NCI-H1417 (cell line): ENCODE measurements at regions not wholly inside any gene's neighbourhood (a gene's known extent, or its start where the extent isn't known, plus 50 kb on each side); places are given as distances from the start of the nearest gene placed in this dataset.
"Not testable (repeated sequence)": the region's sequence is repeated elsewhere in the genome, so short reads cannot be mapped to it uniquely, and the experiment has no call there.

Source experiments
- DNase-seq, 3 experiments: peaks; one replicate each; lab custom pipeline; 2025; lab: John Stamatoyannopoulos, UW

- no peak for DNase-seq
These were observed 51.0 kb upstream of the PHF24 start for GRCh38 chr9:34907044-34907443.

DNA sequence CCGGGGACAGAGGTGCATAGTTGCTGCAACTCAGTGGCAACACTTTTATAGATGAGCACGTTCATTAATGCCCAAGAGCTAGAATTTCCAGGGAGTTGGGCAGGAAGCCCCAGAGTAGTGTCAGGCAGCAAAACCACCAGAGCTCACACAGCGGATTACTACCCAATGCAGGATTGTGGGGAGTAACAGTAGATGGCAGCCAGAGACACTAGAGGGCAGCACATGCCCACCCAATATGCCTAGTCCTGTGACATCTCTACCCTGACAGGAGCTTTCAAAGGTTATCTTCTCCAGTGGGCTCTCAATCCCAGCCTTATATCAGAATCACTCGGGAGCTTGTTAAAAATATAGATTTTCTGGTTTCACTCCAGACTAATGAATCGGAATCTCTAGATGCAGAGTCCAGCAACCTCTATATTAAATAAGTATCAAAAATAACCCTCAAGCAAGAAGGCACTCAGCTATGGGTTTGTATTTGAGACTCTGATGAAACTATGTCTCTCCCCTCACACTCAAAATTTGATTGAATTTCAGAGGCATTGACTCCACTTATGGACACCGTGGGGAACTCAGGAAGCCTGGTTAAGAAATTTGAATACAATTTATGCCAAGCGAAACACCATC is 58.4 kb upstream of the PHF24 start:
- peak; percentile 44 to 82 (median 49) for DNase-seq

DNA sequence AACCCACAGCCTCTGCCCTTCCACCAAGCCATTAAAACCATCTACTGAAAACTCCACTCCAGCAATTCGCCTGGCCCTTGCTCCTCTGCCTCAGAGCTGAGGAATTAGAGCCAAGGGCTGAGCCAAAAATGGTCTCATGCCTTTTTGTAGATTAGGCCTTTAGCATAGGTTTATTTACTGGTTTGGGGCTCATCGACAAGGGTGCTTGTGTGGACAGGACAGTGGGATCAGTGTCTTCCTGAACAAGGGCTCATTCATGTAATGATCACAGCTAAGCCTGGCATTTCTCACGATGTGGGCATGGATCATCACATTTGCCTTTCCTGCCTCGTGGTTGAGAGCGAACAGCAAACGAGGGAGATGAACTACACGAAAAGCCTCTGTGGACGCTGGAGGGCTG is 59.2 kb upstream of the PHF24 start:
- DNase-seq: no peak

GRCh38 chr9:34896112-34896511 is 62.0 kb upstream of the PHF24 start:
- peak in 1 of 3 experiments; percentile 6 for DNase-seq

DNA sequence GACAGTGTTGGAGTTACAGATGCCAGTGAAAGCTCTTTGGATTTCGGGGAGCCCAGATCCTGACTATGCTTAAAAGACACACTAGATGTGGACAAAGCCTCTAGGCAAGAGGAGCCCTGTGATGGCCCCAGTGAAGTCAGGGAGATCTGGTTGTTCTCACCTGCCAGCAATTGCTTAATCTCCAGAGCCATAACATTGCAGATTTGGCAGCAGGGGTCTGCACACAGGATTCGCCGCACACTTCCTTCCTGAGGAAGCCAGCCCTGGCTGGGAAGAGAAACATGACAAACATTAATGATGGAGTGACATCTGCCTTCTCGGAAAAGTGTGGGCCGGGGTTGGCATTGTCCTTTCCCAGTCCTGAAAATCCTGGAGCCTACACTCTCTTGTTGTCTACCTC is 65.2 kb upstream of the PHF24 start:
- DNase-seq: no peak

GRCh38 chr9:34891386-34891785 is 66.7 kb upstream of the PHF24 start:
- DNase-seq: no peak

DNA sequence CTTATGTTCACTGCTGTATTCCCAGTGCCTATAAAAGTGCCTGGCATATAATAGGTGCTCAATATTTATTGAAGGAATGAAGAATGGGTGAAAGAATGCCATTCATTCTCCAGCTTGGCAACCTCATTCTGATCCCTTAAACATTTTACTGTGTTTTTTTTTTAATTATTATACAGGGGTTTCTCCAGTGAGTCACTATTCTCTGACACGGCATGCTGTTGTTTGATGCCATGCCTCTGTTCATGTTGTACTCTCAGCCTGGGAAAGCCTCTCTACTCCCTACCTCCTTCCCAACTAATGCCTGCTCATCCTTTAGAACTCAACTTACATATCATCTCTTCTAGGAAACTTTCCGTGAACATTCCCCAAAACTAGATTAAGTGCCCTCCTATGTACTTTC is 70.2 kb upstream of the PHF24 start:
- DNase-seq: no peak

DNA sequence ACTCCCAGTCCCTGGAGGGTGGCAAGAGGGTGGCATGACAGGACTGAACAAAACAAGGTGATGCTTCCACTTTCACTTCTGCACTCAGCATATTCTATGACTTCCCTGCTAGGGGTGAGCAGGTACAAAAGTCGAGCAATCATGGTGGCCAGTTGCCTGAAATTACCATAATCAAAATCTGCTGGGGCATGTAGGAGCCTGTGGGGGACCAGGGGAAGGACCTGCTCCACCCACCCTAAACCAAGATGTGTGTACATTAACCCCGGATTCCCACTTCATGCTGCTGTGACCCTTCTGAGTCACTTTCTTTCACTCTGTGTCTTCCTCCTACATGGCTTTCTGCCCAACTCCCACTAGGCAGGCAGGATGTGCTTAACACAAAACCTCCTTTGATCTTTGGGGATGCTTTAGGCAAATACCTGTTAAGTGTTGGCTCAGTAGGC is 73.3 kb upstream of the PHF24 start:
- no peak for DNase-seq

DNA sequence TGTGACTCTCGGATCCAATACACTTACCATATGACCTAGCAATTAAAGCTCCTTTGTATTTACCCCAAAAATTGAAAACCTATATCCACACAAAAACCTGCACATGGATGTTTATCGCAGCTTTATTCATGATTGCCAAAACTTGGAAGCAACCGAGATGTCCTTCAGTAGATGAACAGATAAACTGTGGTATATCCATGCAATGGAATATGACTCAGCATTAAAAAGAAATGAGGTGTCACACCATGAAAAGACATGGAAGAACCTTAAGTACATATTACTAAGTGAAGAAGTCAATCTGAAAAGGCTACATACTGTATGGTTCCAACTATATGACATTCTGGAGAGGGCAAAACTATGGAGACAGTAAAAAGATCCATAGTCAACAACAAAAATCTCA is 82.0 kb upstream of the PHF24 start:
- no peak for DNase-seq

DNA sequence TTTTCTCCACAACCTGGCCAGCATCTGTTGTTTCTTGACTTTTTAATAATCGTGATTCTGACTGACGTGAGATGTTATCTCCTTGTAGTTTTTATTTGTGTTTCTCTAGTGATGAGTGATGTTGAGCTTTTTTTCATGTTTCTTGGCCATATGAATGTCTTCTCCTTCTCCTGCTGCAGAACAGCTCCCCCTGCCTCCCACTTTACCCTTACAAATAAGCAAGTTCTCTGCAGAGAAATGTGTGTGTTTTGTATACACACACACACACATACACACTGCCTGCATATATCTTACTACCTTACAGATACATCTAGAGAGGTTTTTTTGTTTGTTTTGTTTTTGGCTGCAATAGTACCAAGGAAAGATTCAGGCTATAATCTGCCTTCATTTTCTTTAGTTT is 88.7 kb upstream of the PHF24 start:
- peak in 1 of 3 experiments; percentile 17 for DNase-seq

DNA sequence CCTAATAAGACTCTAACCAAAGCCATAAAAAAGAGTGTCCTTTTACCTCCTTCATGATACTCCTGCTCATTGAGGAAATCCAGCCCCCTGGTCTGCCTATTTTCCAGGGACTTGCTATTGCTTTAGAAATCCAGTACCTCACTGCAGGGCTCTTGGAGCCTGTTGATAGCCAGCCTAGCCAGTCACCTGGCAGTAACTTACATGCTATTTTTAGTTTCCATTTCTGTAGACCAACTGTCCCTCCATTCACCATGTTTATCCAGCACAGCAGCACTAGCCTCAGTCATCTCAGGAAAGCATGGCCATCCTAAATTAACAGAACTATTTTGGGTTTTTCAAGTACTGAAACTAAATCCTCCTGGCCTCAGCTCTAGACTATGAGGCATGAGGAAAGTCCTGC is 91.5 kb upstream of the PHF24 start:
- DNase-seq: no peak

- no peak for DNase-seq
These were observed 94.7 kb upstream of the PHF24 start for GRCh38 chr9:34863426-34863825.

DNA sequence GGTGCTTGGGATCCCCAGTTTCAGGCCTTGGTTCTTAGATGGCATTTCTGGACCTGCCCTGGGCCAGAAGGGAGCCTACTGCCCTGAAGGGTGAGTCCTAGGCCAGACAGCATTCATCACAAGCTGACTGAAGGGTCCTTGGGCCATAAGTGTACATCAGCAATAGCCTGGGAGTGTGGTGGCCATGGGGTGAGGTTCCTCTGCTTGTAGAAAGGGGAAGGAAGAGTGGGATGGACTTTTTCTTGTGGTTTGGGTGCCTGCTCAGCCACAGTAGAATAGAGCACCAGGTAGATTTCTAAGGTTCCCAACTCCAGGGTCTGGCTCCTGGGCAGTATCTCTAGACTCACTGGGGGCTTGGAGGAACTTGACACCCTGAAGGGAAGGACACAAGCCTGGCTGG is 95.2 kb upstream of the PHF24 start:
- no peak for DNase-seq

- no peak for DNase-seq
These were observed 96.0 kb upstream of the PHF24 start for GRCh38 chr9:34862043-34862442.

GRCh38 chr9:34855016-34855415 is 103.1 kb upstream of the PHF24 start:
- DNase-seq: not testable (repeated sequence)

DNA sequence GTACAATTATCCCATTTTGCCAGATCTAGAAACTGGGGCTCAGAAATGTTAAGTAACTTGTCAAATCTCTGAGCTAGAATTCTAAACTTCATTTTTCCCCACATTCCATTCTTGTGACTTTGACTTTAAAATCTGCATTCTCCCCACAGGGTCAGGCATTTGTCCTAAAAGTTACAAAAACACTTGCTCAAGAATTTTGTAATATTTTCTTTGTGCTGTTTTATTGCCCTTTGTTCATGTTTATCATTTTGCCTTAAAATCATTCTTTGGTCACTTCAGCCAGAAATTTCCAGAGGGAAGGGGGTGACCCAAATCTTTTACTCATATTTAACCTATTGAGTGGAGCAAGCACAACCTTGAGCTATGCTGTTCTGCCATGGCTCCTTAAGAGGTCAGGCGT is 120.1 kb upstream of the CCL21 start:
- DNase-seq: no peak

DNA sequence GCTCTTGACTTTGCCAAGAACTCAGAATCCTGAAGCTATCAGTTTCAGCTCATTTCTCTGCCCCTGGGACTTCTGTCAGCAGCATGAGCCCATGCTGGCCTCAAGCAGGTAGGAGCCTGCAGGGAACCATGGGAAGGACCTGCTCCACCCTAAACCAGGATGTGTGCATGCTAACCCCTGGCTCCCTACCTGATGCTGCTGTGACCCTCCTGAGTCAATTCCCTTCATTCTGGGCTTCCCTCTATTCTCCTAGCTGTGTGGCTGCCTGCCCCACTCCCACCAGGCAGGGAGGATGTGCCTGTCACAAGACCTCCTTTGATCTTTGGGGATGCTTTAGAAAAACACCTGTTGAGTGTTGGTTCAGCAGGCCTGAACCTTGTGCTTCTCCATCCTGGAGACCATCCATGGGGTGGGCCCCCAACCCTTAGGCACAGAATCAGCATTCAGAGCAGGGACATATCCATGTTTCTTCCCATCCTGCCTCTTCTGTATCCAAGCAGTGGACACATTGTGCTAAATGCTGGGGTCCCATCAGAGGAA is 117.1 kb upstream of the CCL21 start:
- DNase-seq: no peak

DNA sequence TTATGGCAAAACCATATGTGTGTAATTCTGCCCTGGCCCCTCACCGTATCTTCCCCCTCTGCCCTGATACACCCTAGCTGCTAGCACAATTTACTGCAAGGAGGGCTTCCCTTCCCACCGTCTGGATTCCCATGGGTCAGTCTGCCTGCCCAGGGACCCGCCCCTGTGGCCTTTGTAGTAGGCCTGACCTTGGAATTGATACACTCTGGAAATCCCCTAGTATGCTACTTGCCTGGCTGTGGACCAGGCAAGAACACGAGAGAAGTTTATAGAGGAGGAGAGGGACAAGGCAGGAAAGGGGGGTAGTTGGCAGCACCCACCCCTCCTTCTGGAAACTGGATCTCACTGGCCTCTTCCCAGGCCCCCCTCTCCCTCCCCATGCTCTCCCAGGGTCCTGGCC is 115.8 kb upstream of the CCL21 start:
- DNase-seq: no peak

- DNase-seq: no peak
These were observed 113.8 kb upstream of the CCL21 start for GRCh38 chr9:34823778-34824177.

GRCh38 chr9:34810187-34810524 is 100.2 kb upstream of the CCL21 start:
- DNase-seq: no peak

GRCh38 chr9:34809504-34810186 is 99.7 kb upstream of the CCL21 start:
- DNase-seq: no peak

DNA sequence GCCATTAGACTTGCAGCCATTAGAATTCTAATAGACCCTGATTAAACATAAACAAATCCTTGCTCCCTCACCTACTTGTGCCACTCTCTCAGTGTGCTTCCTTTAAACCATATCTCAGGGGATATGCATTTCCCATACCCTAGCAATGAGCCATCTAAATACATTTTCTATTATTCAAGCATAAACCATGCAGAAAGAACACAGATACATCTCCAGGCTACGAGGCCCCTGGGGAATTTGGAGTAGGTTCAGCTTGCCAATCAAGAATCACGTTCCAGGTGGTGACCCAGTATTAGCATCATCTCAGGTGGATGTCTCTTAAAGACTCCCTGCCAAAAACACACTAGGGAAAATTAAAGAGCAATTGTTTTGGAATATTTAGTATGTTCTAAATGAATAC is 93.0 kb upstream of the CCL21 start:
- DNase-seq: peak in 2 of 3 experiments; percentile 1 to 72

DNA sequence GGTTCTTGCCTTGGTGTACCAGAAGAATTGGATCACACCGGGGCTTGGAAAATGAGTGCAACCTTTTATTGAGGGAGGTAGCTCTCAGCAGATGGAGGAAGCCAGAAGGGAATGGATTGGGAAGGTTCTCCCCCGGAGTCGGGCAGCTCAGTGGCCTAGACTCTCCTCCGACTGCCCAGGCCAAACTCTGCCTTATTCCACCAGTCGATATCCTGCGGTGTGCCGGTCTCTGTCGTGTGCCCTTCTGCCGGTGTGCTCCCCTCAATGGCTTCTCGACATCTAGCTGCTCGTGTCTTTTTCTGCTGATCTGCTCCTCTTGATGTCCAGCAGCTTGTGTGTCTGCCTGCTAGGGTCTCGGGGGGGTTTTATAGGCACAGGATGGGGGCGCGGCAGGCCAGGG is 87.4 kb upstream of the CCL21 start:
- DNase-seq: no peak

GRCh38 chr9:34796924-34797323 is 87.0 kb upstream of the CCL21 start:
- DNase-seq: peak in 1 of 3 experiments; percentile 39
